ENCODE measurements at regions not wholly inside any gene's neighbourhood (a gene's known extent, or its start where the extent isn't known, plus 50 kb on each side); places are given as distances from the start of the nearest gene placed in this dataset.
A peak's percentile ranks its signal among the peaks of the same experiment; 100 is the strongest.

DNA sequence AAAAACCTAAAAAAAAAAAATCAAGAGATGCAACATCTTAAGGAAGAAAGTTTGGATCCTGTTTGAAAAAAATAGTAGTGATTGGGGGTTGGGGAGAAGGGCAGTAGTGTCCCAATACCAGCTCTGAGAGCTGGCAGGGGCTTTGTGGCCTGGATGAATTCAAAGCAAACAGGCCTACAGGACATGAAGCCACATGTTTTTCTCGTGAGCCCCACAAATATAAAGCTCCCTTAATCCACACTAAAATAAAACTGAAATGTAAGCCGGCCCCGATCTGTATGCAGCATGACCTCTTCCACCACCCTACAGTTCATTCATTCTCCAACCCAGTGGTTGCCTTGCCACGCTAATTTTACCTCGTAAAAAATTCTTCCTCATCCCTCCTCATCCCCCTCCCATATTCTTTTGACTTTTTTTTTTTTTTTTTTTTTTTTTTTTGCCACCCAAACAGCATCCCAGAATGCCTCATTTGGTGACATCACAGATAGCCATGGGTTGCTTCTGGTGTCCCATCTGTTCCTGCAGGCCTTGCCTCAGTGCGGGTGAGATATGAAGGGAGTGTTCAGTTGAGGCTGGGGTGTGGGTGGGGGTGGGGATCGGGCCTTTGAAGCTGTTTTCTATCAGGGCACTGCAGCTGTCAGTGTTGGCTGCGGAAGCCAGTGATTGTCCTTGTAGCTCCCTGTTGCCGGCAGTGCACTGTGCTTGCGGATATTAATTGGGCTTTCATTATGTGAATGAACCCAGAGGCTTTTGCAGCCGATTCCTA lies 81.6 kb upstream of the NFIB start:
- DNase-seq (ENCODE audit: low spot score), result peak; percentile 93

DNA sequence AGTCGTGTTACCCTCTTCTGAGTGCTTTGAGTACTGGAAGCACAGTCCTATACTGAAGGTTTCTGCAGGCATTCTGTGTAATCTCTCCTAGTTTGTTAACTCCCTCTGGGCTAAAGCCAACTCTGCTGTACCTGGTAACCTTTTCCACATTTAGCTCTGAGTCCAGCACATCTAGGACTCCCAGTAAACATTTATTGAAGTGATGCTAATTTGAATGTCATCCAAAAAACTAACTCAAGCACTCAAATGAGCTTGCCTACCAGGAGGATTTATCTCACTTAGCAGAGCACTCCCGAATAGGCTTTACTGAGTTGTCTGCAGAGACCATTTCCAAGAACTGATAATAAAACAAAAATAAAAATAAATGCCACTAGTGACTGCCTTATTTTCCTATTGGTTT lies 79.5 kb upstream of the NFIB start:
- DNase-seq (ENCODE audit: low spot score), result no peak

DNA sequence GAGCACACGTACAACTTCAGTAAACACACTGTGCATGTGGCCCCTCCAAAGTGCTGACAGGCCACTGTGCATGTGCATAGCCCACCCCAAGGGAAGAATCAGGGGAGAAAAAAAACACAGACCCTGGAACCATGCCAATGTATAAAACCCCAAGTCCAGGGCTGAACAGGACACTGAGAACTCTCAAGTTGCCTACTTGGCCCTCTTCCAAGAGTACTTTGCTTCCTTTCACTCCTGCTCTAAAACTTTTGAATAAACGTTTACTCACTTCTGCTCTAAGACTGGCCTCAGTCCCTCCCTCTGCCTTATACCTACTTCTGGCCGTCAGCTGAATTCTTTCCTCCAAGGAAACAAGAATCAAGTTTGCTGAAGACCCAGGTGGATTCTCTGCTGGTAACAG lies 77.7 kb upstream of the NFIB start:
- DNase-seq (ENCODE audit: low spot score), result no peak

DNA sequence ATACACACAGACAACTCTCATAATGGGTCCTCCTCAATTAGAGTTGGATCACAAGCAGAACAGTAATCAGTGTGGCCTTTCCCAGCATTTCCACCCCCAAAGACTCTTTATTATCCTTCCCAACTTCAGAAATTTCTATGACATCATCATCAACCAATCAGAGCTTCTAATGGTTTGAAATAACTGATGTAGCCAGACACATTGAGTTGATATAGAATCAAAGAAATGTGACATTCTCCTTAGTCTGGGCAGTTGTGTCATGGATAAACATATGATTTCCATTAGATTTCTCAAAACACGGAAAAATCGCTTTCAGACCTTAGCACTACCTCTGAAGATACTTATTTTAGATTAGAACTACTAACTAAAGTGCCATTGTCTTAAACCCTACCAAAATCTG lies 75.7 kb upstream of the NFIB start:
- DNase-seq (ENCODE audit: low spot score), result no peak

DNA sequence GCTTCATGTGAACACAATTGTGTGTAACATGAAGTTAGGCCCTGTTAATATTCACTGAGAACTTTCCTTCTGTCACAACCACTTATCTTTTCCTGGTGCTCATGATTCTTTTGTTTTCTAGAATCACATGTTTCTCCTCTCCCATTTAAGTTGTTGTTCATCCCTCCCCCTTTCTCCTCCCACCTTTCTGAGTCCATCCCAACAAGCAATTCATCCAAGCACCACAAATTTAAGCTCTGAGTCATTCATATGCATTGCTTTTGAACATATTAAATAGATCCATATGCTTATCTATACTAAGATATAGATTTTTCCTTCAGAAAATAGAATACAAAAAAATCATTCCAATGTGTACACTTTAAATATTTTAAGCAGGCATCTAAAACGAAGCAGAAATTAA lies 75.2 kb upstream of the NFIB start:
- no peak for DNase-seq (ENCODE audit: low spot score)

DNA sequence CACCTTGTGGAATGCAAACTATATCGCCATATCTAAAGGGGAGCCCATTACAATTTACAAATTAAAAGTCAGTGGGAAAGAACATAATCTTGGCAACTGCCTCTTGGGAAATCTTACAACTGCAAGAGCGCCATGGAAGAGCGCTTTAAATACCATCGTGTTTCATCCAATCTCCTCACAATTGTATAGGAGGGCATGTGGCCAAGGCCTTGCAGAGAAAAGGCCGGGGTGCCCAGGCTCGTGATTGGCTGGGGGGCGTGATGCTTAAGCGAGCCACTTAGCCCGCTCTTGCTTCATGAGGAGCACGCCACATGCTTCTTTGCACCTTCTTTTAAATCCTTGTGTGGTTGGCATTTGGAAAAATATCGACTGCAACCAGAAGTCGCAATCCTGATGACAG lies 69.8 kb upstream of the NFIB start:
- no peak for DNase-seq (ENCODE audit: low spot score)

DNA sequence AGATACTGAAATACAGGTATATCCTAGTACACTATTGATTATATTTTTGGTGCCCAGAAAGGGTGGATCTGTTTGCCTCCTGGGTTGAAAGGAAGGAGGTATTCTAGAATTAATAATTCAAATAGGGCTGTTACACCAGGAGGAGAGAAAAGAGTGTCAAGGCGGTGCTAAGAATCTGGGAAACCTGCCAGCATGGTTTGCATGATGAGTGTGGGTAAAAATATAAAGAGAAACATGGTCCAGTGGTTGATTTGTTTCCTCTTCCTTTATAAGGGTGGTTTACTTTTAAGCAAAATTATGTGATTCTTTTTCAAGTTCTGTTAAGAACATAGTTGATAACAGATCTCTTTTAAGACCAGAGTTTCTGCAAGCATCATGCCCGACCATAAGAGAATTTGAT lies 69.4 kb upstream of the NFIB start:
- peak; percentile 30 for DNase-seq (ENCODE audit: low spot score)

DNA sequence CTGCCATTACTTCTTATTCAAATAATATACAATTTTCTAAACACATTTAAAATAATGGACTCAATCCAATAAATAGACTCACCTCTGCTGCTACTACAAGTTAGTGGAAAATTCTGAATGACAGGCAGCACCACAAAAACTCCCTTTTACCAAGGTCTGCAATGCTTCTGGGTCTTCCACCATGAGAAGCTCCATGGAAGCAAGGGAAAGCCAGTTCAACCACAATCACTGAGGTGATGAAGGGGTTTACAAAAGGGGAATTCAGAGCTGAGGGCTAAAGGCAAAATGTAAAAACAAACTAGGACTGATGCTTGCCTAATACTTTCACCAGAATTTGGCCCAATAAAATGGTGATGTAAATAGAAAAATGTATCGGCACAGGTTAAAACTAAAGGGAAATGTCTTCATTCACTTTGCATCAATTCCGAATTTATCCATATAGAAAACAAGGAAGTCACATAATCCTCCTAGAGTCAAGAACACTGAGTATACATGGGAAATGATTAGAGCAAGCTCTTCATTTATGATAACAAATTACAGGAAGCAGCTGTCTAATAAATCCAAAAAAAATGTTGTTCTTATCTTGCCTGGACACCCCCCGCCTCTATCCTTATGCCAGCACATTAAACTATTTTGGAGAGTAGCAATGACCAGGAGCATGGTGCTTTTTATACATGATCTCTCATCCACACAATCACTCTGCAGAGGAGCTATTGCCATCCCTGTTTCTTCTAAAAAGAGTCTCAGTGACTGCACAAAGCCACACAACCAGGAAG lies 66.3 kb upstream of the NFIB start:
- DNase-seq (ENCODE audit: low spot score), result no peak

DNA sequence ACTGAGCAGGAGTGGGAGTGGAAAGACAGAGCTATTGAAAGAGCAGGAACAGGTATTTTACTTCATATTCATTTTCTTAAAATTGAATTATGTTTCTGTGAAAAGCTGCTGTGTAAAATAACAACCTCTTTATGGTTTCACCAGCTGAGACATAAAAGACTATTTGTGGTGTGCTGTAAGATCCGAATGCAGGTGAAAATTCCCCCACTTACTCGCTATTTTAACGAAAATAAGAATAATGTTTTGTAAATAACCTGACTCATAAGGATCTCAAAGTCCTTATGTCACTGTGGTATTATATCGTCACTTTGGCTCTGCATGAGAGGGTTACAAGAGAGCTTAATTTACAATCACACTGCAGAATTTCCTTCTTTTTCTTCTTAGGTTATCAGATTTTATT lies 65.3 kb upstream of the NFIB start:
- no peak for DNase-seq (ENCODE audit: low spot score)

DNA sequence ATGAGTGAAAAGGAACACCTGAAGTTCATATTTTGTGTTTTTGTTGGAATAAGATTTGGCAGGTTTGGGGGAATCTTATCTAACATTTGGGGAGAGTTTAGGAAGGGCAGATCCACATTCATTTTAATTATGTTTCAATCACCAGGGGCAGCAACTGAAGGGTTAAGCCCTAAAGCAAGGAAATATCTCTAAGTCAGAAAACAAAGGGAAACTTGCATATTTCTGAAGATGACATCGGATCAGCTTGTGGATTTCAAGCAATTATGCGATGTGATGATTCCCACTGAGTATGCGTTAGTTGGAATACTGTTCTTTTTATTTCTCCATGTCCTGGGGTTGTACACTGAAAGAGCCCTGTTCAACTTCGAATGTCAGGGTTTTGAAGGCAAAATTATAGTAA lies 59.8 kb upstream of the NFIB start:
- no peak for DNase-seq (ENCODE audit: low spot score)

DNA sequence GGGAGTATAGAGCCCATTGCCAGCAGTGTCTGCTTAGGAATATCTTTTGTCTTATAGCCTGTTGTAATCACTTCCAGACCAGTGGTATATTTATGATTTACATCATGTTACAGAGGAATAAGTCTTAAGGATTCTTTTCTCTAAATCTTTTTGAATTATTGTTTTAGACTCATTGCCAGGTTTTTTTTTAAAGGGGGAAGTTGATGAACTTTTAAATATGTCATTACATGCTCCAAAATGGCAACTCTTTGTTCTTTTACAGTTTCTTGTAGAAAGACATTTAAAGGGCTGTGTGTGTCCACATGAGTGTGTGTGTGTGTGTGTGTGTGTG lies 59.4 kb upstream of the NFIB start:
- no peak for DNase-seq (ENCODE audit: low spot score)

DNA sequence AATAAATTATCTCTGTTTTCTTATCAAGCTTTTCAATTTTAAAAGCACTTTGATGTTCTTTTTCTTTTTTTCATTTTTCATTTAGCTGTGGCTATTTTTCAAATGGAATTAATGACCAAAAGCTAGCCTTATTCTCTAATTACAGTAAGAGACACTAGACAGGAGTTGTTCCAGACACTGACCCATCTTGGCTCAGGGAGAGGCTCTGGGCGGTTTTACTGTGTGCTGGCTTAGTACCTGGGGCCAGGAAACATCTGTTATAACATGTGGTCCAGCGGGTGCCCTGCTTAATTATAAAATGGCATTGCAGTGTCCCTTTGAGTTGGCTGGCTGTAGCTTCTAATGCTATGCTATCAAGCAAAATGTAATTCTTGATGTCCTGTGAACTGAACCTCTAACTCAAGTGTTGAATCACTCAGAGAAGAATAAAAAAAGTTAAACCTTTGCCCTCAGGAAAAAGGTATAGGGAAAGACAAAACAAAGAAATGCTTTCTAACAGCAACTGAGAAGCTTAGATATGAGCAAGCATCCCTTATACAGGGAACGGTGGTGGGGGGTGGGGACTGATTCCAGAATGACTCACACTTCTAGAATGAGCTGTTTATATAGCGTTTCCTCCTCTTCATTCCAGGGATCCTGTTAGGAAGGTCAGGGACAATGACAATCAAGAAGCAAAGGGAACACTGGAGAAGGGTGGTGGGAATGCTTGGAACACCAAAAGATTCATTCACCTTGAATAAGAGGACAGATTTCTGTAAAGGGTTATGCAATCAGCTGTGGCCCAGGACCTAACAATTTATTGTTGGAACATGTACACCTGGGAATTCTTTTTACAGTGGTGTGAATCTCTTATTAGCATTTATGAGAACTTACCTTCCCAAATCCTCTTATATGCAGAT lies 58.7 kb upstream of the NFIB start:
- DNase-seq (ENCODE audit: low spot score), result no peak

DNA sequence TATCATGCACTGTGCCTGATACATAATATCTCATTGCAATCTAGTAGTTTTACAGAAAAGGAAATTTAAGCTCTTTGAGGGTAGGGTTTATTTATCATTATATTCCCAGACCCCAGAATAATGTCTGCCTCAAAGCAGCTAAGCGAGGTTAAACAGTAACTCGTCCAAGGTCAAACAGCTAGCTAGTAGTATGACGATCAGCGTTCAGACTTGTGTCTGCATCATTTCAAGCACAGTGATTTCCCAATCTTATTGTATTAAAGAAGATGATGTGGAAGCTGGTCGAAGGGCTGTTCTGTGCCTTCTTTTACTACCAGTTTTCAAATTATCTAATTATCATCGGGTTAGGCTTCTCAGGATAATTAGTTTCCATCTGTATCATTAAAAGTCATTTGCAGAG lies 55.1 kb upstream of the NFIB start:
- no peak for DNase-seq (ENCODE audit: low spot score)

DNA sequence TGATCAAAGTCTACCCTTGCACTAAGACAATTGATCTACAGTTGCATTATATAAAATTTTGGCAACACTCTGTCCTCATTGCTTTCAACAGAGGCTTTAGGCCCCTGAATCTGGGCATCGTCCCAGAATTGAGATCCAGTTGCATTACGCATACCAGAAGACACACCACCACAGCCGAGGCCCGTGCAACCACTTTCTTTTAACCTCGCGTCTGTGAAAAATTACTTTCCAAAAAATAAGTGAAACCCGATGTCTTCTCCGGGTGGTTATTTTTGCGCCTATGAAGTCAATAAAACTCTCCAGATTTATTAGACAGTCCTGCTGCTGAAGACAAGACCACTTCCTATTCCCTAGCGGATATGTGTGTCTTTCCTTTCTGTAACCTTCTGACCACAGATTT lies 52.1 kb upstream of the NFIB start:
- DNase-seq (ENCODE audit: low spot score), result no peak

DNA sequence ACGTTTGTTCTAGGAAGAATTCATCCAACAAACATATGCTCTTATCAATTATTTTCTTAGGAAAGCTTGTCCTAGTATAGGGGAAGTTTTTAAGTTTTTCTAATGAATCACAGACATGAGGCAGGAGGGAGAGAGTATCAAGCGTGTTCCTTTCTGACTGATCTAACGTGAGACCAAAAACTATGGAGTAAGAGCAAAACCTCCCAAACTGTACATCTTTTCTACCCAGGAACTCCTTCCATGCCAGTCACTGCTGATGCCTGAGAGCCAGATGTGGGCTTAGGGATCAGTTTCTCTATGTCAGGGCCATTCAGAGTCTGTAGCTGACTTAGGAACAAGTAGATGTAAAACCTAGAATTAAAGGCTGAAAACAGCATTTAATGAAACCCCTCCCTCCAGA lies 51.7 kb upstream of the NFIB start:
- DNase-seq (ENCODE audit: low spot score), result no peak
